ENCODE measurements at regions not wholly inside any gene's neighbourhood (a gene's known extent, or its start where the extent isn't known, plus 50 kb on each side); places are given as distances from the start of the nearest gene placed in this dataset.

- no peak for DNase-seq
Observed at GRCh38 chr7:130995252-130996081, 261.5 kb upstream of the KLF14 start.

- no peak for DNase-seq
Observed at GRCh38 chr7:130996205-130996832, 262.3 kb upstream of the KLF14 start.

GRCh38 chr7:130996833-130997231 lies 262.8 kb upstream of the KLF14 start:
- DNase-seq, result no peak

- no peak for DNase-seq
Observed at GRCh38 chr7:130998993-130999602, 265.1 kb upstream of the KLF14 start.

- DNase-seq, result no peak
Observed at GRCh38 chr7:130999926-131000325, 265.9 kb upstream of the KLF14 start.

GRCh38 chr7:131000389-131000788 lies 266.4 kb upstream of the KLF14 start:
- no peak for DNase-seq

GRCh38 chr7:131000873-131001272 lies 266.9 kb upstream of the KLF14 start:
- no peak for DNase-seq

GRCh38 chr7:131002600-131002999 lies 268.6 kb upstream of the KLF14 start:
- no peak for DNase-seq

- DNase-seq, result no peak
Observed at GRCh38 chr7:131003634-131004033, 269.6 kb upstream of the KLF14 start.

GRCh38 chr7:131004371-131004770 lies 270.4 kb upstream of the KLF14 start:
- no peak for DNase-seq

- DNase-seq, result peak; percentile 73 to 88 (median 81)
Observed at GRCh38 chr7:131007439-131008330, 273.7 kb upstream of the KLF14 start.

GRCh38 chr7:131008840-131009711 lies 275.1 kb upstream of the KLF14 start:
- DNase-seq, result peak in 1 of 3 donors; percentile 56

- no peak for DNase-seq
Observed at GRCh38 chr7:131010029-131010716, 276.2 kb upstream of the KLF14 start.

GRCh38 chr7:131010717-131011431 lies 276.9 kb upstream of the KLF14 start:
- no peak for DNase-seq

GRCh38 chr7:131011432-131011742 lies 277.4 kb upstream of the KLF14 start:
- DNase-seq, result no peak

- DNase-seq, result peak in 1 of 3 donors; percentile 83
Observed at GRCh38 chr7:131011976-131012375, 278.0 kb upstream of the KLF14 start.

- DNase-seq, result no peak
Observed at GRCh38 chr7:131012477-131013031, 278.5 kb upstream of the KLF14 start.

- no peak for DNase-seq
Observed at GRCh38 chr7:131013716-131014115, 279.7 kb upstream of the KLF14 start.

GRCh38 chr7:131014906-131015656 lies 281.1 kb upstream of the KLF14 start:
- DNase-seq, result no peak

All from muscle of back (tissue), 3 donors.